Raji (cell line): ENCODE measurements at regions not wholly inside any gene's neighbourhood (a gene's known extent, or its start where the extent isn't known, plus 50 kb on each side); places are given as distances from the start of the nearest gene placed in this dataset.

Experiments used
- POLR2A ChIP-seq: IDR thresholded peaks from 2 replicates; pipeline ENCODE4 v1.6.1; 2011; ENCODE audit warnings: low read depth, low read length, control low read depth; ENCODE audit not compliant: insufficient read depth

GRCh38 chr1:65055747-65056146, 89.4 kb upstream of the JAK1 start:
- no peak for TF ChIP-seq POLR2A

DNA sequence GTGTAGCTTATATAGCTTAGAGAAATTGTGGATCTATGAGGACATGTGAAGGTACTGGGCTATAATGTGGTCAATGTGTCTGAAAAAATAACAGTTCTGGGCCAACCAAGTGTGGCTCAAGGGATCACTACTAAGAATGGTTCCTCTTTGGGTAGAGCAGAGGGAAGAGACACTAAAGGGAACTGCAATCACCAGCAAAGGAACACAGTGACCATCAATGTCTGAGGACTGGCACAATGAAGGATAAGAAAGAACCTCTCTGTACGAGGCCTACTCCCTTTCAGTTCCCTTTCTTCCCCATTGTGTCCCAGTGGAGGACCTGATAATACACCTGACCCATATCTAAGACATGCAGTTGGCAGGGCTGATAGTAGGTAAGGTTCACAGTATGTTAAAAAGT, 89.9 kb upstream of the JAK1 start:
- no peak for TF ChIP-seq POLR2A

GRCh38 chr1:65056866-65057265, 90.5 kb upstream of the JAK1 start:
- TF ChIP-seq POLR2A = no peak

- no peak for TF ChIP-seq POLR2A
Measured at GRCh38 chr1:65059930-65060538, 88.0 kb upstream of the AK4 start.

GRCh38 chr1:65062339-65062738, 85.7 kb upstream of the AK4 start:
- TF ChIP-seq POLR2A = no peak

GRCh38 chr1:65063025-65063424, 85.0 kb upstream of the AK4 start:
- no peak for TF ChIP-seq POLR2A

GRCh38 chr1:65064981-65065380, 83.0 kb upstream of the AK4 start:
- TF ChIP-seq POLR2A = no peak

DNA sequence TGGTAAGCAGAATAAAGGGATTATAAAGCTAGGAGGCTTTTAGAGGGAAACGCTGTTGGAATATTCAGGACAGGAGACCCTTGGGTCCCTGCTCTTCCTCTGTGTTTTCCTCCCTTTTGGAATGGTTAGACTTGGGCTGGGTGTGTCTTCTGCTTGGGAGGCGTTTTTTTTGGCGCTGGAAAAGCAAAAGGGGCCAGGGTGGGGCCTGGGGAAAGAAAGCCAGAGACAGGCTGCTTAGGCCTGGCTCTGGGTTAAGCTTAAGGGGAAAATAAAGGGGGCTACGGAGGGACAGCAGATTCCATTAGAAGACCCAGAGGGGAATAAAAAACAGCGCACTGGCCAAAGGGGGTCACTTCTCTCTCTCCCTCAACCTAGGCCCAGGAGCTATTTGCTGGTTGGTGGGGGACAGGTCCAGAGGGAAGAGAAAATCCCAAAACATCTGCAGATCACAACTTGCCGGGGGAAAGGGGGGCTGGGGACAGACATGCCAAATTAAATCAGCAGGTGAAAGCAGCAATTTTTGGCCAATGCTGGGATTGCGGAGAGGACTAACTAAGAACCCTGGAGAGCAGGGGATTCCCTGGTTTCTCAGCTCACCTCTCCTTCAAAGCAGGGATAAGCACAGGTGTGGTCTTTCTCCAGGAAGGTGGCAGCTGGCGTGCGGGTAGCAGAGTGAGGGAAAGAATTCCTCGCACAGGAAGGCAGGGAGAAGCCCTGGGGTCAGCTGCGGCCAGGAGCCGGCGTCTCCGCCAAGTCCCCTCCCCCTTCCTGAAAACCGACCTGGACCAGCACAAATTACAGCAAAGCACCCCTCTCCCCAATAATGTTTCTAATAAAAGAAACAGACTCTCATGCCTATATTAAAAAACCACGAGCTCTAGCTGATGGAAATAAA, 82.2 kb upstream of the AK4 start:
- no peak for TF ChIP-seq POLR2A

GRCh38 chr1:65066419-65066765, 81.6 kb upstream of the AK4 start:
- TF ChIP-seq POLR2A = no peak

- 0 out of 2 replicates have a peak, but pooled peaks have one; percentile 14 for TF ChIP-seq POLR2A
Measured at GRCh38 chr1:65066766-65067490, 81.1 kb upstream of the AK4 start.

DNA sequence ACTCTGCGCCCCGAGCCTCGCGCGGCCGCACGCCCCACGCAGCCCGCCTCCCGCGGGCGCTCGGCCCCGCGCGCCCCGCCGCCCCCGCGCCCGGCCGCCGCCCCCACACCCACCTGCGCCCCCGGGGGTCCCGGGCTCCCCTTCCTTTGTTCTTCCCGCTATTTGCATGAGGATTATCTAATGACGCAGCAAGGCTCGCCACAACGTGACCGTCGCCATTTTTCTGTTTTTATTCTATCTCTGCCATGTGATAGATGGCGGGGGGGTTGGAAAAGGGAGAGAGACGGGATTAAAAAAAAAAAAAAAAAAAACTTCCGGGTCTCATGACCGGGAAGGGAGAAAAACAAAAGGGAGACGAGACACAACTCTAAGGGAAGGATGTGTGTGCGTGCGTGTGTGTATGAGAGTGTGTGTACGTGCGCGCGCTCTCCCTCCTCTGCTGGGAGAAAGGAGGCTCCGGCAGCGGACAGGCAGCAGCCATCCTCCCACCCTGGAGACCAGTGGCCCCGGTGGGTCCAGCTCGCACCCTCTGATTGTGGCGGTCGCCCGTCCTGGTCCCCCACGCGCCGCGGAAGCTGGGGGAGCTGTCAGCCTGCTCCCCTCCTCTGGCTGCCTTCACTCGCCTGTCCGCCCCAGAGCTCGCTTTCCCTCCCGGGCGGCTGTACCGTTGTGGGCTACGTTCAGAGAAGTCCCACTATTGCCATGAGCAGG, 80.4 kb upstream of the AK4 start:
- peak; percentile 82 for TF ChIP-seq POLR2A

DNA sequence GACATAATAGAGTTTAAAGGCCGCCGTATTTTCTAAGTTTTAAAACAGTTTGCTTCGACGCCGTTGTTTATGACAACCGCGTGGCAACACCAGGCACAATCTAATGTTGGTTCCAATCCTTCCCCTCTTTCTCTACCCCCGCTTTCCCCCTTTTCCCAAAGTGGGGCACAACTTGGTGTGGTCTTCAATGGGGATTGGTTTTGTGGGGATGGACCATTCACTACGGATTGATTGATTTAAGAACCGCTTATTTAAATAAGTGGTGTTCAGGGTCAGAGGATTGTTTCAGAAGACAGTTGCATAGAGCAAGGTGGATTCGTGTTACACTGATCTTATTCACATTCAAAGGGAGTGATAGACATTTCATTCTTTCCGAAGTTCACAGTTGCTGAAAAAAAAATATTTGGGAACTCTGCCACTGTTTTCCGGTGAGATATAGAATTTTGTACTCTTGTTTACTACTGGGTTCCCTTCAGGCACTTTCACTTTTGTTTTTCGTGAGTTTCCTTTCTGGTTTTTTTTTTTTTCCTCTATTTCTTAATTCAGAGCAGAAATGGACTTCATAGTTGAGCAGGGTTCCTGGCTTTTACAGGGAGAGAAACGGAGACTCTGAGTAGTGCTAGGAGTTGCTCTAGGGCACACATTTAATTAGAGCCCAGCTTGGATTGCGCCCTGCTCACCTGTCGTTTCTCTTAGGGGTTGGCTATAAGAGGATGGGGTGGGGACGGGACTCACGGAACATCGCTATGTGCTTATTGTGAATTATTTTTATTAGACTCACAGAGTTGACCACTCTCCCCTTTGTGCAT, 79.6 kb upstream of the AK4 start:
- peak; percentile 55; the same call in 1 of the 2 replicates for TF ChIP-seq POLR2A

- peak; percentile 19; the same call in 1 of the 2 replicates for TF ChIP-seq POLR2A
Measured at GRCh38 chr1:65069011-65069565, 78.9 kb upstream of the AK4 start.

DNA sequence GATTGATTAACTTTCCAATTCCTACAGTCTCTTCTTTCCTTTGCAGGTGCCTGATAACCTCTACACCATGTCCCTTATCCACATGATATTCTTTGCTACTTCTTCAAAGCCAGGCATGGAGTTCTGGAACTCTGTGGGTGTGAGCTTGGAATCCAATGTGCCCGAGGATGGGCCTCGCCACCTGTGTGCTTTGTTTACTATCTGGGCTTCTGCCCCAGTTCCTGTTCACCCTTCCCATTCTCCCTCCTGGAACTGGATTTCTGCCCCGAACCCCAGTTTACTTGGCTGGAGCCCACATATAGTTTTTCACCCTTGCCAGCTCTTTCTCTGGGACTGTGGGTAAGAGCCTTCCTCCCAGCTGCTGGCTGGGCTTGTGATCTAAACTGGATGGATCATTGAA, 75.2 kb upstream of the AK4 start:
- TF ChIP-seq POLR2A = no peak

DNA sequence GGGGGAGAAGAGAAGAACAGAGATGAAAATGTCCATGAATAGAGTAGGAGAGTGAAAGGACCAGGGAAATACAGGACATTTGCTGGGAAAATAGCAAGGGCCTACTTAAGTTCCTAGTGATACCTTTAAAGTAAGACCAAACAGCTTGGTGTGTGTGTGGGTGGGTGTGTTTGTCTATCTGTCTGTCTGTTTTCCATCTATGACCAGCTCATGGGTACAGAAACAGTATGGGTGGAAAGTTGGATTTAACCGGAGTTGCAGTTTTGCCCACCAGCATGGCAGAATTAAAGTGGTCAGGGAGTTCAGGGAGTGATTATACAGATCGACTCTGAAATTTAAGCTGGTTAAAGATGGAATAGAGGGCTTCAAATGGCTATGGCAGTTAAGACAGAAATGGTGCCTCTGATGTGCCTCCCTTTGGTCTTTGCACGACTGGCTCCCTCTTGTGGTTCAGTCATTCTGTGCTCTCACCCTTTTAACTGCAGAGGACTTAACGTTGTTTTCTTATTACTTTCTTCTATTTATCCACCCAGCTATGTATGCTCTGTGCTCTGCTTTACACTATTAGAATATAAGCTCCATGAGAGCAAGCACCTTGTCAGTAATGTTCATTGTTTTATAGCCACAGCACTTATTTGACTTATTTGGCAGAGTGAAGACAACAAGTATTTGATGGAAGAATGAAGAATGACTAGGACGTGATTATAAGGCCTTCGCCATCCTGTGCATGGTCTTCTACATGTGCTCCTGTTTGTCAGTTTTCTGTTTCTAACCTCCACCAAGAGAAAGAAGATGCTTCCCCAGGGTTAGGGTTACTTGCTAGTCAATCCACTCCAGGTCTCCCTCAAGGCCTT, 72.7 kb upstream of the AK4 start:
- TF ChIP-seq POLR2A = no peak
